ENCODE measurements at regions not wholly inside any gene's neighbourhood (a gene's known extent, or its start where the extent isn't known, plus 50 kb on each side); places are given as distances from the start of the nearest gene placed in this dataset.

DNA sequence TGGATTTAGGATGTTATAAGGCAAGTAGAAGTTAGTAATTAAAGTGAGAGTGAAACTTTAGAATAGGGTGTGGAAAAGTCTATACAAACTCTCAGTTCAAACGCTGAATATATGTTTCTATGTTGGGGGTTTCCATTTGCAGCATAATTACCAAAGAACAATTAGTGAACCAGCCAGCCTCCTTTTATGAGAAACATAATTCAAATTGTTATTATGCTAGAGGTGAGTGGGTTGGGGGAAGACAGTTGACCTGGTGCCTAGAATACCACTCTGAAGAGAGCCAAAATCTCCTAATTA lies 435.8 kb downstream of the MDFIC start:
- Histone ChIP-seq H3K9me3 (ENCODE audit: low read length) (no peaks in the 10 kb centered on the region), H3K4me3 (ENCODE audit: low read length) (no peak overlapping the region), H3K4me1 (ENCODE audit: insufficient read depth, low read length) (no peaks in the 10 kb centered on the region), H3K36me3 (ENCODE audit: insufficient read depth, low read length) (no peaks in the 10 kb centered on the region), H3K27ac (ENCODE audit: low read depth, low read length) (no peak overlapping the region), H3K27me3 (ENCODE audit: insufficient read depth, low read length, poor library complexity, severe bottlenecking) (no peaks in the 10 kb centered on the region)
- Mint-ChIP-seq H3K4me1 (peaks cover 2 to 13% (median 6%) of the 10 kb centered on the region in 3 donors), H3K36me3 (no peaks in the 10 kb centered on the region), H3K27ac (no peak overlapping the region), H3K9me3 (no peaks in the 10 kb centered on the region), H3K27me3 (no peaks in the 10 kb centered on the region), H3K4me3 (no peak overlapping the region)
- ChIA-PET POLR2A (no interaction called here), CTCF (interaction anchor here (1.5 kb wide), 1 partner anchor 492 kb away, joined by 3 read pairs; no protein-coding TSS in a partner anchor)
- no peak for DNase-seq

DNA sequence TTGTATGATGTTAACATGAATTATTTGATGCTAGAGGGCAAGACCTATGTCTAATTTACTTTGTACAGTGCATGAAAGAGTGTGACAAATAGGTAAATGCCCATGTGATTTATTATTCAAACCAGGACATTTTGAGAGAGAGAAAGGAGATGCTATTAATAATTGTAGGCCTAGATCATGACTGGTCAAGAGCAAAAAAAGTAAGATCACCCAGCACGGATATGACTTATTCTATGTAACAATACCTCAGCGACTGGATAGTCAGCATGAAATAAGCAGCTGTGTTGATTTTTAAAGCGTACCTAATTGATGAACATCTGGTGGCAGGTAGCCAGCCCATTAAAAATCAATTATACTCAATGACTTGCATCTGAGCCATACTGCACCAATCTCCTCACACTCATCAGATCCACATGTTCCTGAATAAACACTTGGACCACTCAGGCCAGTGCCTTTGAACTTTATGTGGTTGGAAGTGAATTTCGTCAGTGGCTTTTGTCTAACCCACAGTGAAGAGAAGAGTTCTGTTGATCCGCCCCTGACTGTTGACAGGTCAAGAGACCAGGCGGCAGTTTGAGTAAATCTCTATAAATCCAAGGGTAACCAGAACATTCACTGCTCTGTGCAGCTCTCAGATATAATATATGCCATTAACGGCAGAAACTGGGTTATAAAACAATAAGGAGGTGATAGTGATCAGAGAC lies 435.3 kb downstream of the MDFIC start:
- Mint-ChIP-seq H3K27me3 (no peaks in the 10 kb centered on the region), H3K4me3 (no peak overlapping the region), H3K4me1 (peaks cover 2 to 13% (median 6%) of the 10 kb centered on the region in 3 donors), H3K36me3 (no peaks in the 10 kb centered on the region), H3K27ac (no peak overlapping the region), H3K9me3 (no peaks in the 10 kb centered on the region)
- ChIA-PET CTCF (no interaction called here), POLR2A (no interaction called here)
- Histone ChIP-seq H3K36me3 (ENCODE audit: insufficient read depth, low read length) (no peaks in the 10 kb centered on the region), H3K4me3 (ENCODE audit: low read length) (no peak overlapping the region), H3K27me3 (ENCODE audit: insufficient read depth, low read length, poor library complexity, severe bottlenecking) (no peaks in the 10 kb centered on the region), H3K9me3 (ENCODE audit: low read length) (no peaks in the 10 kb centered on the region), H3K4me1 (ENCODE audit: insufficient read depth, low read length) (no peaks in the 10 kb centered on the region), H3K27ac (ENCODE audit: low read depth, low read length) (no peak overlapping the region)
- DNase-seq: no peak

GRCh38 chr7:115356139-115356746 lies 434.3 kb downstream of the MDFIC start:
- no peak overlapping the region for H3K27ac Mint-ChIP-seq
- Histone ChIP-seq H3K4me3 (ENCODE audit: low read length) (no peak overlapping the region), H3K4me1 (ENCODE audit: insufficient read depth, low read length) (no peaks in the 10 kb centered on the region), H3K27ac (ENCODE audit: low read depth, low read length) (no peak overlapping the region), H3K9me3 (ENCODE audit: low read length) (no peaks in the 10 kb centered on the region), H3K27me3 (ENCODE audit: insufficient read depth, low read length, poor library complexity, severe bottlenecking) (no peaks in the 10 kb centered on the region), H3K36me3 (ENCODE audit: insufficient read depth, low read length) (no peaks in the 10 kb centered on the region)
- H3K27me3 Mint-ChIP-seq: no peaks in the 10 kb centered on the region
- no peak for DNase-seq
- peaks cover 2 to 13% (median 6%) of the 10 kb centered on the region in 3 donors for H3K4me1 Mint-ChIP-seq
- H3K9me3 Mint-ChIP-seq: no peaks in the 10 kb centered on the region
- H3K4me3 Mint-ChIP-seq: no peak overlapping the region
- POLR2A ChIA-PET: no interaction called here
- no peaks in the 10 kb centered on the region for H3K36me3 Mint-ChIP-seq
- CTCF ChIA-PET: no interaction called here

GRCh38 chr7:115354925-115355324 lies 433.0 kb downstream of the MDFIC start:
- POLR2A ChIA-PET: no interaction called here
- Mint-ChIP-seq H3K9me3 (no peaks in the 10 kb centered on the region), H3K36me3 (no peaks in the 10 kb centered on the region), H3K4me1 (peaks cover 2 to 11% (median 6%) of the 10 kb centered on the region in 3 donors), H3K27me3 (peaks cover 0 to 3% of the 10 kb centered on the region in 2 donors), H3K4me3 (no peak overlapping the region), H3K27ac (no peak overlapping the region)
- H3K9me3 ChIP-seq (ENCODE audit: low read length): no peaks in the 10 kb centered on the region
- H3K4me3 ChIP-seq (ENCODE audit: low read length): no peak overlapping the region
- DNase-seq: no peak
- no peaks in the 10 kb centered on the region for H3K27me3 ChIP-seq (ENCODE audit: insufficient read depth, low read length, poor library complexity, severe bottlenecking)
- CTCF ChIA-PET: no interaction called here
- no peaks in the 10 kb centered on the region for H3K4me1 ChIP-seq (ENCODE audit: insufficient read depth, low read length)
- no peaks in the 10 kb centered on the region for H3K36me3 ChIP-seq (ENCODE audit: insufficient read depth, low read length)
- H3K27ac ChIP-seq (ENCODE audit: low read depth, low read length): no peak overlapping the region

- Histone ChIP-seq H3K4me3 (ENCODE audit: low read length) (no peak overlapping the region), H3K27me3 (ENCODE audit: insufficient read depth, low read length, poor library complexity, severe bottlenecking) (no peaks in the 10 kb centered on the region), H3K36me3 (ENCODE audit: insufficient read depth, low read length) (no peaks in the 10 kb centered on the region), H3K4me1 (ENCODE audit: insufficient read depth, low read length) (no peaks in the 10 kb centered on the region), H3K9me3 (ENCODE audit: low read length) (no peaks in the 10 kb centered on the region), H3K27ac (ENCODE audit: low read depth, low read length) (no peak overlapping the region)
- H3K9me3 Mint-ChIP-seq: no peaks in the 10 kb centered on the region
- no peaks in the 10 kb centered on the region for H3K4me1 Mint-ChIP-seq
- H3K27me3 Mint-ChIP-seq: peaks cover 0 to 3% of the 10 kb centered on the region in 2 donors
- POLR2A ChIA-PET: no interaction called here
- no peak for DNase-seq
- H3K4me3 Mint-ChIP-seq: no peak overlapping the region
- H3K27ac Mint-ChIP-seq: no peak overlapping the region
- H3K36me3 Mint-ChIP-seq: no peaks in the 10 kb centered on the region
- CTCF ChIA-PET: no interaction called here
These were observed 430.5 kb downstream of the MDFIC start for GRCh38 chr7:115352375-115352774.

DNA sequence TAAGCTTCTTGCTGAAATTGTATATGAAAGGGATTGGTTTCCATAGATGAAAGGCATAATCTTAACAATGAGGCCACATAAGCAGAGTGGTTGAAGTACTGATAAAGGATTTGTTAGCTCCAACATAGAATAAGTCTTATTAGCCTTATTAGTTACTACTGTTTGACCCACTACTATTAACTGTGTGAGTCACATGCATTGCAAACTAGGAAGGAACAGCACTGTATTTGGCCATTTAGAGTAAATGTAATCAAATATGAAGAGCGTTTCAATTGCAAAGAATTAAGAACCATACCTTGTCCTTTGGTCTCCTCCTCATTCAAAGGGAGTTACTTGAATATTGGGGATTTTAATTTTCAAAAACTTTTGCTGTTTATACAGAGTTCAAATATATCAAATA lies 428.9 kb downstream of the MDFIC start:
- H3K27me3 ChIP-seq (ENCODE audit: insufficient read depth, low read length, poor library complexity, severe bottlenecking): no peaks in the 10 kb centered on the region
- ChIA-PET POLR2A (no interaction called here), CTCF (no interaction called here)
- Mint-ChIP-seq H3K9me3 (no peaks in the 10 kb centered on the region), H3K36me3 (no peaks in the 10 kb centered on the region), H3K4me1 (no peaks in the 10 kb centered on the region), H3K27ac (no peak overlapping the region), H3K4me3 (no peak overlapping the region), H3K27me3 (peaks cover 0 to 3% of the 10 kb centered on the region in 2 donors)
- DNase-seq: no peak
- no peaks in the 10 kb centered on the region for H3K9me3 ChIP-seq (ENCODE audit: low read length)
- H3K36me3 ChIP-seq (ENCODE audit: insufficient read depth, low read length): no peaks in the 10 kb centered on the region
- H3K4me3 ChIP-seq (ENCODE audit: low read length): no peak overlapping the region
- no peak overlapping the region for H3K27ac ChIP-seq (ENCODE audit: low read depth, low read length)
- H3K4me1 ChIP-seq (ENCODE audit: insufficient read depth, low read length): no peaks in the 10 kb centered on the region

DNA sequence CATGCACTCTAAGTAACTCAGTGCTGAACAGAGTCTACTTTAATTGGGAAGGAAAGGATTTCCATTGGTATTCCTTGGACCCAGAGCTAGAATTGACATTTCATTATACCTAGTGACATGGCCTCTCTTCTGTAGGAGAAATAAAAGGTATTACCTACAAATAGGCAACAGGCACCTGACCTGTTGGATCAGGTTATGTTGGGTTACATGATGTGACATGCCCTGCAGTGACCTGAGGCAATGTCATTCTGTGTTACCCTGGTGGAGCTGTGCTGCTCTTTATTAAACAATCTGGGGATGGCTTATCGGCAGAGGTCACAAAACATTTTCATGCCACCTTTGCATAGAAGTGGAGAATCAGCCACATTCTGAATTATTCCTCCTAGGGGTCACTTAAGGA lies 427.7 kb downstream of the MDFIC start:
- no peaks in the 10 kb centered on the region for H3K9me3 ChIP-seq (ENCODE audit: low read length)
- Mint-ChIP-seq H3K4me3 (no peak overlapping the region), H3K9me3 (no peaks in the 10 kb centered on the region), H3K36me3 (no peaks in the 10 kb centered on the region), H3K4me1 (no peaks in the 10 kb centered on the region), H3K27ac (no peak overlapping the region), H3K27me3 (peaks cover 2 to 3% of the 10 kb centered on the region in 2 donors)
- no peaks in the 10 kb centered on the region for H3K36me3 ChIP-seq (ENCODE audit: insufficient read depth, low read length)
- no peak overlapping the region for H3K4me3 ChIP-seq (ENCODE audit: low read length)
- POLR2A ChIA-PET: no interaction called here
- DNase-seq: no peak
- CTCF ChIA-PET: no interaction called here
- no peaks in the 10 kb centered on the region for H3K27me3 ChIP-seq (ENCODE audit: insufficient read depth, low read length, poor library complexity, severe bottlenecking)
- H3K4me1 ChIP-seq (ENCODE audit: insufficient read depth, low read length): no peaks in the 10 kb centered on the region
- H3K27ac ChIP-seq (ENCODE audit: low read depth, low read length): no peak overlapping the region

- H3K27ac ChIP-seq (ENCODE audit: low read depth, low read length): no peak overlapping the region
- Mint-ChIP-seq H3K4me1 (no peaks in the 10 kb centered on the region), H3K9me3 (no peaks in the 10 kb centered on the region), H3K27me3 (peaks cover 3 to 9% of the 10 kb centered on the region in 2 donors), H3K36me3 (no peaks in the 10 kb centered on the region), H3K4me3 (no peak overlapping the region), H3K27ac (no peak overlapping the region)
- H3K36me3 ChIP-seq (ENCODE audit: insufficient read depth, low read length): no peaks in the 10 kb centered on the region
- POLR2A ChIA-PET: no interaction called here
- H3K4me3 ChIP-seq (ENCODE audit: low read length): no peak overlapping the region
- H3K27me3 ChIP-seq (ENCODE audit: insufficient read depth, low read length, poor library complexity, severe bottlenecking): no peaks in the 10 kb centered on the region
- H3K4me1 ChIP-seq (ENCODE audit: insufficient read depth, low read length): no peaks in the 10 kb centered on the region
- no peaks in the 10 kb centered on the region for H3K9me3 ChIP-seq (ENCODE audit: low read length)
- CTCF ChIA-PET: no interaction called here
- no peak for DNase-seq
These were observed 424.8 kb downstream of the MDFIC start for GRCh38 chr7:115346685-115347084.

Measured in CD8-positive, alpha-beta memory T cell (primary cell).